ENCODE measurements at regions not wholly inside any gene's neighbourhood (a gene's known extent, or its start where the extent isn't known, plus 50 kb on each side); places are given as distances from the start of the nearest gene placed in this dataset.

DNA sequence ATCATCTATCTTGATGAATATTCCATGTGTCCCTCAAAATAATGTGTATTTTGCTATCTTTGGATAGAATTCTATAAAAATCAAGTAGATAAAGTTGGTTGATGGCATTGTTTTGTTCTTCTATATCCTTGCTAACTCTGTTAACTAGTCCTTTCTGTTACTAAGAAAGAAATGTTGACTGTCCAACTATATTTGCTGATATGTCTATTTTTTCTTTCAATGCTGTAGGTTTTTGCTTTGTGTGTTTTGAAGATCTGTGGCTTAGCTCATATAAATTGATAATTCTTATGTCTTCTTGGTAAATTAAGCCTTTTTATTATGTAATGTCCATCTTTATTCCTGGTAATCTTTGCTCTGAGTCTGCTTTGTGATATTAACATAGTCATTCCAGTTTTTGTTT is 70.9 kb downstream of the SUCNR1 start:
- Histone ChIP-seq H3K18ac (ENCODE audit: insufficient read length, low read depth, low read length) (no peak overlapping the region), H3K23ac (ENCODE audit: insufficient read length, low read depth, low read length) (no peak overlapping the region), H4K20me1 (ENCODE audit: control insufficient read depth, insufficient read depth, insufficient read length) (no peaks in the 10 kb centered on the region), H3K27ac (ENCODE audit: insufficient read length, low read depth, low read length) (no peak overlapping the region), H2BK12ac (ENCODE audit: insufficient read length, low read depth, low read length) (no peak overlapping the region), H2BK120ac (ENCODE audit: low read depth, low read length, poor library complexity, severe bottlenecking) (no peak overlapping the region), H3K79me1 (ENCODE audit: insufficient read depth, low read depth, low read length, poor library complexity, severe bottlenecking) (no peaks in the 10 kb centered on the region), H3K4me1 (ENCODE audit: insufficient read depth, low read length) (no peaks in the 10 kb centered on the region), H3K4ac (ENCODE audit: low read depth, low read length) (no peak overlapping the region), H2AK5ac (ENCODE audit: insufficient read length, low read length) (no peak overlapping the region), H2AFZ (ENCODE audit: low read length) (no peak overlapping the region), H4K5ac (ENCODE audit: insufficient read length, low read depth, low read length) (no peak overlapping the region), H3K27me3 (ENCODE audit: insufficient read depth, low read length) (no peaks in the 10 kb centered on the region), H2BK15ac (ENCODE audit: low read depth, low read length) (no peak overlapping the region), H4K8ac (replicated peaks; ENCODE audit: insufficient read length, low read depth, low read length) (no peak overlapping the region), H3K14ac (ENCODE audit: insufficient read depth, low read length) (no peak overlapping the region), H3K9ac (ENCODE audit: extremely low read depth, insufficient read length, low read length) (no peak overlapping the region), H3K4me2 (ENCODE audit: insufficient read depth, insufficient read length, low read length) (no peak overlapping the region), H3K79me2 (ENCODE audit: insufficient read depth, low read length) (no peaks in the 10 kb centered on the region), H2BK5ac (ENCODE audit: insufficient read length, low read length) (no peak overlapping the region), H2BK20ac (ENCODE audit: low read depth, low read length, poor library complexity, severe bottlenecking) (no peak overlapping the region), H4K91ac (ENCODE audit: insufficient read length, low read depth, low read length) (no peak overlapping the region), H3K23me2 (ENCODE audit: insufficient read length, low read depth, low read length, poor library complexity, severe bottlenecking) (no peaks in the 10 kb centered on the region), H3K9me3 (ENCODE audit: control insufficient read depth, low read depth, low read length) (no peaks in the 10 kb centered on the region), H3K56ac (ENCODE audit: insufficient read length, low read depth, low read length) (no peak overlapping the region), H3T11ph (ENCODE audit: low read length) (no peak overlapping the region)
- no peak for DNase-seq
- TF ChIP-seq, protein P1, sequence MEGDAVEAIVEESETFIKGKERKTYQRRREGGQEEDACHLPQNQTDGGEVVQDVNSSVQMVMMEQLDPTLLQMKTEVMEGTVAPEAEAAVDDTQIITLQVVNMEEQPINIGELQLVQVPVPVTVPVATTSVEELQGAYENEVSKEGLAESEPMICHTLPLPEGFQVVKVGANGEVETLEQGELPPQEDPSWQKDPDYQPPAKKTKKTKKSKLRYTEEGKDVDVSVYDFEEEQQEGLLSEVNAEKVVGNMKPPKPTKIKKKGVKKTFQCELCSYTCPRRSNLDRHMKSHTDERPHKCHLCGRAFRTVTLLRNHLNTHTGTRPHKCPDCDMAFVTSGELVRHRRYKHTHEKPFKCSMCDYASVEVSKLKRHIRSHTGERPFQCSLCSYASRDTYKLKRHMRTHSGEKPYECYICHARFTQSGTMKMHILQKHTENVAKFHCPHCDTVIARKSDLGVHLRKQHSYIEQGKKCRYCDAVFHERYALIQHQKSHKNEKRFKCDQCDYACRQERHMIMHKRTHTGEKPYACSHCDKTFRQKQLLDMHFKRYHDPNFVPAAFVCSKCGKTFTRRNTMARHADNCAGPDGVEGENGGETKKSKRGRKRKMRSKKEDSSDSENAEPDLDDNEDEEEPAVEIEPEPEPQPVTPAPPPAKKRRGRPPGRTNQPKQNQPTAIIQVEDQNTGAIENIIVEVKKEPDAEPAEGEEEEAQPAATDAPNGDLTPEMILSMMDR (conservative IDR thresholded peaks at IDR 0.05), result no peak
- no peak overlapping the region for H3K4me3 Mint-ChIP-seq
- H3K27me3 Mint-ChIP-seq (ENCODE audit: low read depth), result no peaks in the 10 kb centered on the region
- no peaks in the 10 kb centered on the region; a peak in 1 of 5 replicates for H3K9me3 Mint-ChIP-seq
- no peak overlapping the region for H3K27ac Mint-ChIP-seq
- no peaks in the 10 kb centered on the region for H3K36me3 Mint-ChIP-seq (ENCODE audit: insufficient read depth in 1 of 3, low read depth in 3 of 3)
- peaks cover 0 to 9% of the 10 kb centered on the region in 2 experiments; a peak in 3 of 4 replicates for H3K4me1 Mint-ChIP-seq

Measured in H9 (cell line).